GM18909 (cell line): ENCODE measurements at regions not wholly inside any gene's neighbourhood (a gene's known extent, or its start where the extent isn't known, plus 50 kb on each side); places are given as distances from the start of the nearest gene placed in this dataset.

Source experiments
- ATAC-seq: cut with Tn5 transposase; IDR thresholded peaks from one replicate; pipeline ENCODE4 v1.9.1; 2021; ENCODE audit warnings: mild to moderate bottlenecking; ENCODE audit not compliant: unreplicated experiment, poor library complexity

DNA sequence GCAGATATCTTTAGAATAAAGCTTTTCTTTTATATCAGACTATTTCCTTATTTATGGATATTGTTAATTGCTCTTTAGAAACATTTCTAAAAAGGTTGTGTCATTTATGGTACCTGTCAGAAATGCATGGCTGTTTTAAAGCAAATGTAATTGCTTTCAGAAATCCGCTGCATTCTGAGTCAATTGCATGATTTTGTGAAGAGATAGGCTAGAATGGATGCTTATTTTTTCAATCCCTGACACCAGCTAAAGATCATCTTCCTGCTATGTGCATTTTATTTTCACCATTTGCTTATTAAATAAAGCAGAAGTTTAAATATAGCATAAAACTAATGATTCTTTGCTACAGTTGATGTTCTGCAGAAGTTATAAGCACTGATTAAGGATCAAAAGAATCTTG lies 170.2 kb upstream of the C9orf72 start:
- ATAC-seq = no peak

DNA sequence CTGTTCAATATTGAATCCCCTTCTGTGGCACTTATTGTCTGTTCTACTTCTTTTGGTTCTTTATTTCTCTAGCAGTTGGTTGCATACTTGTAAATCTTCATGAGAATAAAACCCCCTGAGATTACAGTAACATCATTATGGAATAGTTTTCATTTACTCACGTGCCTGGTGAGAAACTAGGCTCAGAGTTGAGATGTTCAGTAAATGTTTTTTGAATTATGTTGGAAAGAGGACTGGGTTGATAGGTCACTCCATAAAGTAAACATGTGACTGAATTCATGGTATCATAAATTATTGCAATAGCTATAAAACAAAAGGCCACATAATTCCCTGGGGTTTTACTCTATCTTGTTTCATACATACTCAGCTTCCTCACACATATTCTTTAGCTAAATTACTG lies 174.2 kb upstream of the C9orf72 start:
- no peak for ATAC-seq

DNA sequence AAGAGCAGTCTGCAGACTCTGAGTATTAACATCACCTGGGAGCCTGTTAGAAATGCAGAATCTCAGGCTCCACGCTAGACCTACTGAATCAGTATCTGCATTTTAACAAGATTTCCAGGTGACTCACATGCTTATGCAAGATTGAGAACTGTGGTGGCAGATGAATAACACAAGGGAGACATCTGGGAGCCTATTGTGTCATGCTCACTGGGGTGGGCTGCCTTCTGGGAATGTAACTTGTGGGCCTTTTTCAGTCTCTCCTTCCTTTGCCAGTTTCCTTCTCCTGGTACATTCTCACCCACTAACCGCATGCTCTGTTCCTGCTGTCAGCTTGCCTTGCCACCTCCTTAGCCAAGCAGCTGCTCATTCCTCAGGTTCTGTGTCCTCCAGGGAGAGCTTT lies 176.6 kb upstream of the C9orf72 start:
- ATAC-seq = no peak

DNA sequence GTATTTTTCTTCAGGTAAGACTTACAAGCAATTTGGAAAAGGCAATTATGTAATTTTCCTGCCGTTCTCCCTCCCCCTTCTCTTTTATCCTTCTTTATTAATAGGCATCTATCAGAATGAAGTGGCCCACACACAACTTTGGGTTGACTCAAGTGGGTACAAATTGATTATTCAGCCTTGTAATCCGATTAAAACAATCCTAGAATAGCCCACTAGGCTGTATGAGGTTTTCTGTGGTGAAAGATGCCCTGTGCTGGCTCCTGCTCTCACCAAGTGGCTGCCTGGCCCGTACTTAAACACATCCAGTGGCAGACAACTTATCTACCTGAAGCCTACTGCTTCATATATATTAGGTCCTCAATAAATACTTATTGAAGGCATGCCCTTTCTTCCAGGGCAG lies 177.3 kb upstream of the C9orf72 start:
- no peak for ATAC-seq

DNA sequence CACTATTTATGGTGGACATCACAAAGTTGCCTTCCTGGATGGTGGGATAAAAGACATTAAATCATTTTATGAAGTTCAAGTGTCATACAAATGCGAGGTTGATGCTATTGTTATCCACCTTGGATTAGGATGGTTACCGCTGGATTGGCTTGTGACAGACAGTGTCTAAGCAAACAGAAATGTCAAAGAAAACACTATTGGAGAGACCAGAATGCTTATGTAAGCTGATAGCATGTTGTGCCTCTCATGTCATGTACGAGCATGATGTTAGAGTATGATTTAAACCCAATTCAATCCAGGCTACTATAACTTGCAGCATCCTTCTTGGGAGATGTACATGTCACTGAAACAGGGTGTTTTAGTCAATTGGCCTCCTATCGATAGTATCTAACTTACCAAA lies 178.8 kb upstream of the C9orf72 start:
- no peak for ATAC-seq

DNA sequence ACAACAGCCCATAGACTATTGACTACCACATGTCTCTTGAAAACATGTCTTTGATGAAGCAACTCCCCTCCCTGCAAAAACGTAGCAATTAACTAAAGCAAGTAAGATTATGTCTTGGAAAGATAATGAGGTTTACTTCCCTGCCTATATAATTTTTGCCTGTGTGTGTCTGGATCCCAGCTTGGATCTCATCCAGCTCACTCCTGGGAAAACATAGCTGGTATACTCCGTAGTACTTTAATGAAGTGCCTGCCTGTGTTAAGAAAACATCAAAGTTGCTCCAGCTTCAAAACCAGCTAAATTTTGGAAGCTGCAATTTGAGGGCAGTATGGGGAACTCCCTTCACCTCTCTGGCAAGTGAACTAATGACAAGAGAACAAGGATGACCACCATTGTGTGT lies 182.6 kb upstream of the C9orf72 start:
- no peak for ATAC-seq

DNA sequence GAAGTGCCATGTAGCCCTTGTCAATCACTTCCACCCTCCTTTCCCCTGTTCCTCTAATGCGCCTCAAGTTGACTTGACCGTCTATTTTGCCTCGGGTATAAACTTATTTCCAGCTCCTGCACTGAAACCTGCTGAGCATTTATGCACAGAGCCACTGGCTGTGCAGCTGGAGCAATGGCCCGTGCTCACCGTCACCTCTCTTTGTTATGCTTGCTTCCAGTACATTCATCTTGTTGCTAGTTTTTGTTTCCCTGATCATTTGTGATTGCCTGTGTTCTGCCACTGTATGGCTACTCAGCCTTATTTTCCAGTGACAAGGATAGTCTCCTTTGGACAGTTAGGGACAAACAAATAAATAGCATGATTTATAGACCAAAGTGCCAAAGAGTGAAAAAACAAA lies 183.1 kb upstream of the C9orf72 start:
- ATAC-seq = no peak

DNA sequence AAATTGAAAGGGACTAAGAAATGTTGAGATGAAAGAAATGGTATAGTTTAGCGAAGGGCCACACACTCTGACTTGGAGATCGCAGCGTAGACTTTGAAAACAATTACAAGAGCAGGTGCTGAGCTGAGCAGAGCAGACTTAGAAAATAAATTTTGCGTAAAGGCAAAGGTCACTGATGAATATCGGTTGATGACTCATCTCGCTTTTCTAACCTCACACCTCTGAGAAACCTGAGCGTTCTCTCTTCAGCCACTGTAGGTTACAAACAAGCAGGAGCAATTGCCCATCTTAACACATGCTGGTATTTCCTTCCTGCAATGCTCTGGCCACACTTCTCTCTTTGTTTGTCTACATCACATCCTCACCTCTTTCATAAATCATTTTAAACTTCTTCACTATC lies 190.6 kb upstream of the C9orf72 start:
- ATAC-seq = no peak

DNA sequence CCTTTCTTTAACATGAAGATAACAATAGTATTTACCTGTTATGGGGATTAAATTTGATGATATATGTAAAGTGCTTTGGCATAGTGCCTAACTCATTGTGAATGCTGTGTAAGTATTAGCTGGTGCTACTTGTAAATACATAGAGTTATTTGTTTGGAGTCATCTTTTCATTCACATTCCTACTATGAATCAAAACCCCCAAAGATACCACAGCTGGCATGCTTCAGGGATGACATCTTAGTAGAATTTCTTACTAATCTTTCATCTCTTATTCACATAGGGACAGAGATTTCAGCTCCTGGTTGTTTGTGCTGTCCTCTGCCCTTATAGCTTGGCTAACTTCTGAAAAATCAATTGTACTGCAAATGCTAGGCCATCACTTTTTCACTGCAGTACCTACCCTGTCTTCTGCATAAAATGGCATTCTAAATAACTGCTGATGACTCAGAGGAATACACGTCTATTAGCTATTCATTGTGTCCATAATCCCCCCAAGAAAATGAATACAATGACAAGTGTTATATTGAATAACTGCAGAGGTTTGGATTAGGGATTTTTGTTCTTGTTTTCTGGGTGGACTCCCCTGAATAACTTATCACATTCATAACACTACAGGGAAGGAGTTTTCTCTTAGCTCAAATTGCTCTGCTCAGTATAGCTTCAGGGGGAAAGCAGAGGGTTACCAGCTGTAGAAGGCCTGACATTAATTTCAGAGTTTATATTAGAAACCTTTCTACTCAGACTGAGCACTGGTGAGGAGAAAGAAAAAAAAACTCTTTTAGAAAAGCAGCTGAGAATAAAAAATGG lies 192.2 kb upstream of the C9orf72 start:
- no peak for ATAC-seq

DNA sequence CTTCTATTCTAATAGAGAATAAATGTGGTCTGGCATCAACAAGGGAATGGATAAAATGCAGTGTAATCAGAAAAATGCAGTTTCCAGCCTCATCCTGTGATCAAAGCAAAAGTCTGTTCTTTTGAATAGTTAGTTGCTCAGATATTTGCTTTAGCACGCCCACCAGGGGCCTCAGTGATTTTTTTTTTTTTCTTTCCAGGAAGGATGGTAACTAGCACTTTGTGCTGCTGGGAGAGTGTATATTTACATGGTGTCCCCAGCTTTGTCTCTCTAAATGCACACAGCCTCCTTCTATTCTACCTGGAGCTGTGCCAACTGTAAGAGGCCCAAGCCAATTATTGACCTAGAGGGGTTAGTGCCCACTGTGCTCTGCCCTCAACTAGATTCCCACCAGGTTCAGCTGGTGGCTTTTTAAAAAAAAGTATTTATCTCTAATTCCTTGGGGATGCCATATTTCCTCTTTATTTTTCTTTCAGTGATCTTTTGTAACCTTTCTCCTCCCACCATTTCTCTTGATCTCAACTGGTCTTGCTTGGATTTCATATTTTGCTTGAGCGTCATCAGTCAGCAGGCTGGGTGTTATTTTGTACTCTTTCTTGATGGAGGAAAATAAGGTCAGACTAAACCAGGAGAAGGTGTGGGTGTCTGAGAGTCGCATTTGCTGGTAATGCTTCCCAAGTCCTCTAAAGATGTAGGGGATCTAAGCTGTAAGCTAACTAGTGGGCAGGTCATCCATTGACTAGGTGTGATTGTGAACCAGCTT lies 193.0 kb upstream of the C9orf72 start:
- ATAC-seq = no peak

DNA sequence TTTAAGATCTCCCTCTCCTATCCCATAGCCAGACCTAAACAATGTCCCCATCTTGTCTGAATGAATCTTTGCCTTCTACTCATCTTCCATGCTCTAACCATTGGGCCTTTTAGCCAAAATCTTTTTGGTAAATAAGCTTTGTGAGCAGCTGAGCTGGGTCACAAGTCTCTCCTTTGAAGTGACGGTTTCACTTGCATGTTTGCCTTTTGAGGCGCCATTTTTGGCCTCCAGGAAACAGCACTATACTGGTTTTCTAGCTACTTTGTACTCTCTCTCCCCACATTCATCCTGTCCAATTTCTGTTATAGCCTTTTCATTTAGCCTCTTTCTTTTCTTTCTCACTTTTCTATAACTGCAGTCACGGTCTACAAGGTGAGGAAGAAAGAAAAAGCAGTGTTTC lies 195.5 kb upstream of the C9orf72 start:
- ATAC-seq = no peak

DNA sequence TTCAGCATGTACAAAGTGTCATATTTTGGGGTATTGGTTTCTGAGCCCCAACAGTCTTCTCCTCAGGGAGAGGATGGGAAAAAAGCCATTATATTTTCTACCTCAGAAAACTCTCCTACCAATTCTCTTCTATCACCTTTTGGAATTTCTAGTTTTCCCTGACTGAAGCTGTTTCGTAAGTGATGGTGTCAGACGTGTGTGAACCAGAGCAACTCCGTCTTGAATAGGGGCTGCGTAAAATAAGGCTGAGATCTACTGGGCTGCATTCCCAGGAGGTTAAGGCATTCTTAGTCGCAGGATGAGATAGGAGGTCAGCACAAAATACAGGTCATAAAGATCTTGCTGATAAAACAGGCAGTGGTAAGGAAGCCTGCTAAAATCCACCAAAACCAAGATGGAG lies 197.3 kb upstream of the C9orf72 start:
- ATAC-seq = no peak

DNA sequence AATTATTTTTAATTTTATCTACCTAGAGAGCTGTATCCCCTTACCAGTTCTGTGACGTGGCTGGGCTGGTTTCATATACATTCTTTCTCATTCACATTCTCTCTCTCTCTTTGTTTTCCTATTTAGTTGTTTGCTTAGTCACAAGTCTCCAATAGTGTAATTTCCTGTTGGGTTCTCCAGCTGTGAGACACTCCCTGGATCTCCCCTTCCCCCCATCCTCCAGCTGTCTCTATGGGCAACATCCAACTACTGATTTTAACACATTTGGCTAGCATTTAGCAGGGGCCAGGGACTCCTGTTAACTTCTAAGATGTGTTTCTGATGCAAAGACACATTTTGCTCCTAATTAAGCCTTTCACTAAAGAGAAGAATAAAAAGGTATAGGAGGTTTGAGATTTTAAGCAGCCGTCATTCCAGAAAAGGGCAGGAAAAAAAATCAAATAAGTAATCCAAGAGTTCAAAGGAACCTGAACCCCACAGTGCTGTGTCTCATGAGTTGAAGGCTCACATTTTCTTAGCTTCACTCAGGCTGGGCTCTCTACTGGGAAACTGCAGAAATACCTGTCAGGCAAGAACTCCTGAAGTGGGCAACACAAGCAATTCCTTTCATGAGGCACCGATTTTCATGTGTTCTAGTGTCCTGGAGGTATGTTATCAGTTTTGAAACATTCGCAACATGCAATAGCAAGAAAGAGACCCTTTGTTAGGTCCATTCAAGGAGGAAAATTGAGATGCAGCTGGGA lies 198.7 kb upstream of the C9orf72 start:
- ATAC-seq = no peak

DNA sequence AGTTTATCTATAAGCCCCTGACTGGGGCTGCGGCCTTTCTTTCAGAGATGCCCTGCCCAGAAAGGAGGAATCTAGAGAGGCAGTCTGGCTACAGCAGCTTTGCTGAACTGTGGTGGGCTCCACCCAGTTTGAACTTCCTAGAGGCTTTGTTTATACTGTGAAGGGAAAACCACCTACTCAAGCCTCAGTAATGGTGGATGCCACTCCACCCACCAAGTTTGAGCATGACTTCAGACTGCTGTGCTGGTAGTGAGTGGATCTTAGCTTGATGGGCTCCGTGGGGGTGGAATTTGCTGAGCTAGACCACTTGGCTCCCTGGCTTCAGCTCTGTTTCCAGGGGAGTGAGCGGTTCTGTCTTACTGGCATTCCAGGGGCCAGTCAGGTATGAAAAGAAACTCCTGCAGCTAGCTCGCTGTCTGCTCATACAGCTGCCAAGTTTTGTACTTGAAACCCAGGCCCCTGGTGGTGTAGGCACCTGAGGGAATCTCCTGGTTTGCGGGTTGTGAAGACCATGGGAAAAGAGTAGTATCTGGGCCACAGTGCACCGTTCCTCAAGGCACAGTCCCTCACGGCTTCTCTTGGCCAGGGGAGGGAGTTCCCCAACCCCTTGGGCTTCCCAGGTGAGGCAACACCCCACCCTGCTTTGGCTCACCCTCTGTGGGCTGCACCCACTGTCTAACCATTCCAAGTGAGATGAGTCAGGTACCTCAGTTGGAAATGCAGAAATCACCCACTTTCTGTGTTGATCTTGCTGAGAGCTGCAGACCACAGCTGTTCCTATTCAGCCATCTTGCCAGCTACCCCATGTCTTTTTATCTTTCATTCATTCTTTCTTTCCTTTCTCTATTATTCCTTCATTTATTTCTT lies 211.8 kb upstream of the C9orf72 start:
- peak; percentile 54 for ATAC-seq

DNA sequence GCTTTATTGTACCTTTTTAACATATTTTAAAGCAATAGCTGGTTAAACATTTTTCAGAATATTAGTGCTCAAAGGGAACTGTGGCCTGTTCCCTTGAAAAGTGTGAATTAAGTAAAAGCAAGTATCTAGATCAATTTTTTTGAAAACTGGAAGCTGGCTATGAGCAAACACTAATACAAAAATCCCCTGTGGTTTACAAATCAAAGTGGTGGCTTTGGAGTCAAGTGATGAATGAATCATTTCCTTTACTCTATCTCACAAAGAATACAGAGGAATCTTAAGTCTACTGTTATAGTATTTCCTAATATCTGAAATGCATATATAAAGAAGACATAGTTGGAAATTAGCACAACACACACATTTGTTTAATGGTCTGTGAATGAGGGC lies 212.4 kb upstream of the C9orf72 start:
- ATAC-seq = peak; percentile 81

DNA sequence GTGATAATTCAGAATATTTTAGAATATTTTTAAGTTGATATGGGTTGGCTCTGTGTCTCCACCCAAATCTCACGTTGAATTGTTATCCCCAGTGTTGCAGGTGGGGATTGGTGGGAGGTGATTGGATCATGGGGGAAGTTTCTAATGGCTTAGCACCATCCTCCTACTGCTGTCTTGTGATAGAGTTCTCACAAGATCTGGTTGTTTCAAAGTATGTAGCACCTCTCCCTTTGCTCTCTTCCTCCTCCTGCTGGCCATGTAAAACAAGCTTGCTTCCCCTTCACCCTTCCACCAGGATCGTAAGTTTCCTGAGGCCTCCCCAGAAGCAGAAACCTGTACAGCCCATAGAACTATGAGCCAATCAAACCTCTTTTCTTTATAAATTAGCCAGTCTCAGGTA lies 214.6 kb upstream of the C9orf72 start:
- ATAC-seq = no peak

DNA sequence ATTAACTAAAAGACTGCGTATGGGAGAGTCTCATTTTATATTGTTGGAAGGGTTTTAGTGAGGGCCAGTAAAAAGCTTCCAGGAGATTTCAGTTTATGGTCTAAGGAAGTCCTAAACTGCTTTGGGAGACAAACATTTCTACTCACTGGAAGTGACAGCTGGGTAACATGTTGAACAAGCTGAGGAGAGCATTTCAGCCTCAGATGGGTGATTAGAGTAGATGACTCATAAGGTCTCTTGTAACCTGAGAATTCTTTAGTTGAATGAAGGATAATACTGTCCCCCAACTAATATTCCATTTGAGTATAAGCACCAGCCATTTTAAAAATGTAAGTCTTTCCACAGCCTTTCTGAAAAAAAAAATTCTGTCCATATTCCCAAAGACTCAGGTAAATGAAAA lies 218.0 kb upstream of the C9orf72 start:
- no peak for ATAC-seq

DNA sequence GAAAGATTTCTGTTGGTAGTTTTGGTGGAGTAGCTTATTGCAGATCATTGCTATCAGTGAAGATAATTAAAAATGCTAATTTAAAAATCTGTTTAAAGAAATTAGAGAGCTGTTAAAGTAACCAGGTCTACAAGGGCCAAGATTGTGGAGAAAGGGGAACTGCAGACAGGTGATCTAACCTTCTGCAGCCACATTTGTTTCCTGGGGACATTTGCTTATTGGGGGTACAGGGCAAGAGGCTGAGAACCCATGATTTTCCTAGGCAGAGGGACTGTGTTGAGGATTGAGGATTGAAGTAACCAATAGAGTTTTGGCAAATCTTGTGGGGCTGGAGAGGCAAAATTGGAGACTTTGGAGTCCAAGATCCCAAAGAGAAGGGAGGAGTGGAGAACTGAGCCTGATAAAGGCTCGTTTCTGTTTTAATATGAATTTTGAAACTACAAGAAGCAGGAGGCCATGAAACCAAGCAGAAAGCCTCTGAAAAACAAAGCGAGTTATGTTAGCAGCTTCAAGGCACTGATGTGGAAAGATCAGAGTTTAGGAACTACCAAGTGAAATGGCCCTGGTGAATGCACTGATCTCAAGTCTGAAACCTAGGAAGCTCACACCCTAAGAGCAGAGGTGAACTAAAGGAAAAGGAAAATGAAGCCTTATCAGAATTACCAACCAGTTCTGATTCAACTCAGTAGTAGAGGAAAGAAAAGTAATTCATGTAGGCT lies 219.8 kb upstream of the C9orf72 start:
- ATAC-seq = peak; percentile 52

DNA sequence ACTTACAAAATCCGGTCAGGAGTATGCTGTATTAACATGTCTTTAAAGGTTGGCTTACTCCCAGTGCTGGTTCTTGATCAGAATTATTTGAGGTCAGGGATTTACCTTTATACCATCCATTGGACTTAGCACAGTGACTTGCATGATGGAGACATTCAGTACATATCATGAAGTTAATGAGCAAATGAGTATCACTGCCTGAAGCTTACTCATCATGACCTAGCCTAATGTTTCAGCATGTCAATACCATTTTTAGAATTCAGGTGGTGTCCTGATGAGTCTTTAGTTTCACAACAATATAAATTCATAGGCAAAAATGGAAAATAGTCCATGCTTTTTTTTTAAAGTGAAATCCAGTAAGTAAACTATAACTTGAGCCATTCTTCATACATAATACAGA lies 226.0 kb upstream of the C9orf72 start:
- no peak for ATAC-seq

DNA sequence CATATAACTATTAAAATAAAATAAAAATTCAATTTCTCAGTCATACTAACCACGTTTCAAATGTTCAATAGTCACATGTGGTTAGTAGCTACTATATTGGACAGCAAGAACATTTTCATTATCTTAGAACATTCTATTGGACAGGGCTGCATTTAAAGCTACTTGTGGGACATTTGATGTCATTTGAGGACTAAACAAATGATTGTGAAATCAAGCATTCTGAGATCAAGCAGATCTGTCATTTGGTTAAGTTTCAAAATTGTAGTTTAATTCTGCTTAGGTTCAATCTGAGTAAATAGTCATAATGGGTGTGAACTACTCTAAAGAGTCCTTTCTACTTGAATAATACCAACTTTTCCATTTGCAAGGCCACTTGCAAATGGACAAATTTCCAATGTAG lies 226.9 kb upstream of the C9orf72 start:
- no peak for ATAC-seq
